ENCODE measurements at regions not wholly inside any gene's neighbourhood (a gene's known extent, or its start where the extent isn't known, plus 50 kb on each side); places are given as distances from the start of the nearest gene placed in this dataset.
"Not testable (repeated sequence)": the region's sequence is repeated elsewhere in the genome, so short reads cannot be mapped to it uniquely, and the experiment has no call there.

DNA sequence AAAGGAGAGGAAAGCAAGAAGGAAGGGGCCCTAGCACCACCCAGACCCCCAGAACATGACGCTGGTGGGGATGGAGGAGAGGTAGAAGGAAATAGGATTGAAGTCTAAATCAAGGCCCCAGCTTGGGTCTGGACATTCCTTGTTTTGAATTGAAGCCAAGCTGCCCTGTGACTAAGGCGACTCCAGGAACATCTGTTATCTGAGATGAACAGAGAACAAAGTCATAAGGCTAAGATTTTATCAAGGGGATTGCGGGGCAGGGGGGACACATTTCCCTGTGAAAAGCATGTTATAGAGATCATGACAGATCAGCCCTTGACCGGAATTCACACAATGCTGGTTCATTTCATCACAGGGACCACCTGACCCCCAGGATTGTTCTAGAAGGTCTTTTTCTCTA is 80.6 kb upstream of the ADGRL1 start:
- DNase-seq (ENCODE audit: extremely low spot score, insufficient read length, low read depth); FAIRE-seq: not testable (repeated sequence)

DNA sequence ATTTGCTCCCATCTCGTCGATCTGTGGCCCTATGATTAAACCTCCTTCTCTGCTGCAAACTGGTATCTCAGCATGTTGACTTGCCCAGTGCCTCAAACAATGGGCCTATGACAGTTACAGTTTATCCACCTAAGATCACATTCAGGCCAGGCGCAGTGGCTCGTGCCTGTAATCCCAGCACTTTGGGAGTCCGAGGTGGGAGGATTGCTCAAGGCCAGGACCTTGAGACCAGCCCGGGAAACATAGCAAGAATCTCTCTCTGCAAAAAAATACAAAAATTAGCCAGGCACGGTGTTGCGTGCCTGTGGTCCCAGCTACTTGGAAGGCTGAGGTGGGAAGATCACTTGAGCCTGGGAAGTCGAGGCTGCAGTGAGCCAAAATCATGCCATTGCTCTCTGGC is 79.8 kb upstream of the ADGRL1 start:
- not testable (repeated sequence) for DNase-seq (ENCODE audit: extremely low spot score, insufficient read length, low read depth); FAIRE-seq

DNA sequence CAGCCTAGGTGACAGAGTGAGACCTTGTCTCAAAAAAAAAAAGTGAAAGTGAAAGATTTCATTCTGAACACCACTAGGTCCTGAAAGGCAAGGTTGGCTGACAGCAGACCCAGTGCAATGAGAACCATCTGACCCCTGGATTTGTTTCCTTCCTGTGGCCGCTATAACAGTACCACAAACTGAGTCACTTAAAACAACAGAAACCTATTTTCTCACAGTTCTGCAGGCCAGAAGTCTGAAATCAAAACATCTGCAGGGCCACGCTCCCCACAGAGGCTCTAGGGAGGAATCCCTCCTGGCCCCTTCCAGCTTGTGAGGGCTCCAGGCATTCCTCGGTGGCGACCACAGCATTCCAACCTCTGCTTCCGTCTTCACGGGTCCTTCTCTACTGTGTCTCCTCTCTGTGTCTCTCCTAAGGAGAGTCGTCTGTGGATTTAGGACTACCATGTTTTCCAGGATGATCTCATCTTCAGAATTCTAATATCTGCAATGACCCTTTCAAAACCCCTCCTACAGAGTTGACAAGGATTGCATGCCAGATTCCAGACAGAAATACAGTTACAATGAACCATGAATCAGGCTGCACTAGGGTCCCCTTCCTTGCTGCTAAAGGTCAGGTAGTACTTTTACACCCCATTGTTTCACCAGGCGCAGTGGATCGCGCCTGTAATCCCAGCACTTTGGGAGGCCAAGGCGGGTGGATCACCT is 78.0 kb upstream of the ADGRL1 start:
- DNase-seq (ENCODE audit: extremely low spot score, insufficient read length, low read depth): not testable (repeated sequence)
- FAIRE-seq: peak; percentile 65

DNA sequence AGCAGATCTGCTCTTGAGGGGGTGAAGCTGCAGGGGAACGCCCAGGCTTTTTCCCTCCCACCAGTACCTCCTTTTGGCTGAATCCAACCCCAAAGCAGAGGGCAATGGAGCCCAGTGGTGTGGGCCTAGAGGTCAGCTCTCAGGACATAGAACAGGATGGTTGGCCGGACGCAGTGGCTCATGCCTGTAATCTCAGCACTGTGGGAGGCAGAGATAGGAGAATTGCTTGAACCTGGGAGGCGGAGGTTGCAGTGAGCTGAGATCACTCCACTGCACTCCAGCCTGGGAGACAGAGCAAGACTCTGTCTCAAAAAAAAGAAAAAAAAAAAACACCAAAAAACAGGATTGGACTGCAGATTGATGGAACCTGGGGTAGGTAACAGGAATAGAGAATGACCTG is 73.3 kb upstream of the ADGRL1 start:
- not testable (repeated sequence) for DNase-seq (ENCODE audit: extremely low spot score, insufficient read length, low read depth); FAIRE-seq

DNA sequence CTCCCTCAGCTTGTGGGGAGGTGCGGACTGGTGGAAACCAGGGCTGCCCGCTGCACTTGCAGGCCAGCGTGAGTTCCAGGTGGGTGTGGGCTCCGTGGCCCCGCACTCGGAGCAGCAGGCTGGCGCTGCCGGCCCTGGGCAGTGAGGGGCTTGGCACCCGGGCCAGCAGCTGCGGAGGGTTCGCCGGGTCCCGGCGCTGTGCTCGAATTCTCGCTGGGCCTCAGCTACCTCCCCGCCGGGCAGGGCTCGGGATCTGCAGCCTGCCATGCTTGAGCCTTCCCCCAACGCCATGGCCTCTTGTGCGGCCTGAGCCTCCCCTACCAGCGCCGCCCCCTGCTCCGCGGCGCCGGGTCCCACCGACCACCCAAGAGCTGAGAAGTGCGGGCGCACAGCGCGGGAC is 71.6 kb upstream of the ADGRL1 start:
- FAIRE-seq (no peak), DNase-seq (ENCODE audit: extremely low spot score, insufficient read length, low read depth) (no peak)

DNA sequence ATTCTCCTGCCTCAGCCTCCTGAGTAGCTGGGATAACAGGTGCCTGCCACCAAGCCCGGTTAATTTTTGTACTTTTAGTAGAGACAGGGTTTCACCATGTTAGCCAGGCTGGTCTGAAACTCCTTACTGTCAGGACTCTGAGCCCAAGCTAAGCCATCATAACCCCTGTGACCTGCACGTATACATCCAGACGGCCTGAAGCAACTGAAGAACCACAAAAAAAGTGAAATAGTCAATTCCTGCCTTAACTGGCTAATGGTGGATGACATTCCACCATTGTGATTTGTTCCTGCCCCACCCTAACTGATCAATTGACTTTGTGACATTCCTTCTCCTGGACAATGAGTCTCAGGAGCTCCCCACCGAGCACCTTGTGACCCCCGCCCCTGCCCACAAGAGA is 69.9 kb upstream of the ADGRL1 start:
- DNase-seq (ENCODE audit: extremely low spot score, insufficient read length, low read depth); FAIRE-seq: not testable (repeated sequence)

DNA sequence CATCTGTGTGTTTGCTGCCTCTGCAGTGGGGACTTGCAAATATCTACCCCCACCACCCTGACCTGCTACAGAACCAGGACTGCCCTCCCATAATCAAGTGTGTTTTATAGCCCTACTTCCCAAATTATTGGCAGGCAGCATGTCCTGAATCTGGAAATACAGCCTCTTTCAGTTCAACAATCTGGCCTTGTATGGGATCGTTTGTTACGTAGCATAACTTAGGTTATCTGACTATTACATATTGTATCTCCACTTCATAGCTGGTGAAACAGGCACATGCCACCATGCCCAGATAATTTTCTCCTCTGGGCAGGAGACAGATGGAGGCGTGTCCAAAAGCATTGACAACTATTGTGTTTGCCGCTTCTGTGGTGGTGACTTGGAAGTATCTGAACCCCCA is 66.7 kb upstream of the ADGRL1 start:
- no peak for FAIRE-seq

DNA sequence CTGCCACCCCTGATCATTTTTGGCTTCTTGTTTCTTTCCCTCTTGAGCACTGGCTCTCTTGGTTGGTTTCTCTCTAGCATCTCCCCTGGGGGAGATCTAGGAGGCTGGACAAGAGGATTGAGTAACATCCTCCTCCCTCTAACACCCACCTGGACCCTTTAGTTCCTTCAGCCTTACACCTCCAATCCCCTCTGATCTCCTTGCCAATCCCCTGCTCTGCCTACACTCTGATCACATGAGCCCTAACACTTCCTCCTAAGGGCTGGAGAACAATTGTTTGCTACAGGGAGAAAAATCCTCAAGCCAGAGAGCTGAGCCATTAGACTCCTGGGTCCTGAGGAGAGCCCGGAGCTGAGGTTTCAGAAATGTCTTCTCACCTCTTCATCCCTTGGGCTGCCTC is 65.9 kb upstream of the ADGRL1 start:
- DNase-seq (ENCODE audit: extremely low spot score, insufficient read length, low read depth): no peak
- FAIRE-seq: no peak

More for the DNA sequence above, 66.7 kb upstream of the ADGRL1 start:
- no peak for DNase-seq (ENCODE audit: extremely low spot score, insufficient read length, low read depth)

DNA sequence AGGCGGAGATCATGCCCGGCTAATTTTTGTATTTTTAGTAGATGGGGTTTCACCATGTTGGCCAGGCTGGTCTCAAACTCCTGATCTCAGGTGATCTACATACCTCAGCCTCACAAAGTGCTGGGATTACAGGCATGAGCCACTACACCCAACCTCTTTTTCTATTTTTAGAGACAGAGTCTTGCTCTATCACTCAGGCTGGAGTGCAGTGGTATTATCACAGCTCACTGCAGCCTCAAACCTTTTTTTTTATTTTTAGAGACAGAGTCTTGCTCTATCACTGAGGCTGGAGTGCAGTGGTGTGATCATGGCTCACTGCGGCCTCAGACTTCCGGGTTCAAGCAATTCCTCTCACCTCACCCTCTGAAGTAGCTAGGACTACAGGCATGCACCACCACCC is 64.6 kb upstream of the ADGRL1 start:
- FAIRE-seq; DNase-seq (ENCODE audit: extremely low spot score, insufficient read length, low read depth): not testable (repeated sequence)

DNA sequence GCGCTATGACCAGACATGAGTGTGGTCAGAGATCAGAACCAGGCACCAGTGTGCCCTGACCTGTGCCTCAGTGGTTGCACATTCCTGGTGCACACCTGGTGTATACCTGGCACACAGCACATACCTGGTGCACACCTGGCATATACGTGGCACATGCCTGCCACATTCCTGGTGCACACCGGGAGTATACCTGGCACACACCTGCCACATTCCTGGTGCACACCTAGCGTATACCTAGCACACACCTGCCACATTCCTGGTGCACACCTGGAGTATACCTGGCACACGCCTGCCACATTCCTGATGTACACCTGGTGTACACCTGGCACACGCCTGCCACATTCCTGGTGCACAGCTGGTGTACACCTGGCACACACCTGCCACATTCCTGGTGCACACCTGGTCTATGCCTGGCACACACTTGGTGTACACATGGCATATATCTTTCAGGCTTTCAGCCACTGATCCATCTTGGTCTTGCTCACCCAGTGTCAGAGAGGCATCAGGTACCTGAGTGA is 61.3 kb upstream of the ADGRL1 start:
- FAIRE-seq: no peak
- DNase-seq (ENCODE audit: extremely low spot score, insufficient read length, low read depth): no peak

DNA sequence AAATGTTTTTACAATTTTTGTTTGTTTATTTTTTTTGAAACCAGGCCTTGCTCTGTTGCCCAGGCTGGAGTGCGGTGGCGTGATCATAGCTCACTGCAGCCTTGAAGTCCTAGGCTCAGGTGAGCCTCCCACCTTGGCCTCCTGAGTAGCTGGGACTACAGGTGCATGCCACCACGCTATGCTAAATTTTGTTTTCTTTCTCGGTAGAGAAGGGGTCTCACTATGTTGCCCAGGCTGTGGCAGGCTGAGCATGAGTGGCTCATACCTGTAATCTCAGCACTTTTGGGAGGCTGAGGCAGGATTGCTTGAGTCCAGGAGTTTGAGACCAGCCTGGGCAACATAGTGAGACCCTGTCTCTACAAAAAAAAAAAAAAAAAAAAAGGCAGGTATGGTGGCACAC is 60.2 kb upstream of the ADGRL1 start:
- FAIRE-seq: not testable (repeated sequence)

DNA sequence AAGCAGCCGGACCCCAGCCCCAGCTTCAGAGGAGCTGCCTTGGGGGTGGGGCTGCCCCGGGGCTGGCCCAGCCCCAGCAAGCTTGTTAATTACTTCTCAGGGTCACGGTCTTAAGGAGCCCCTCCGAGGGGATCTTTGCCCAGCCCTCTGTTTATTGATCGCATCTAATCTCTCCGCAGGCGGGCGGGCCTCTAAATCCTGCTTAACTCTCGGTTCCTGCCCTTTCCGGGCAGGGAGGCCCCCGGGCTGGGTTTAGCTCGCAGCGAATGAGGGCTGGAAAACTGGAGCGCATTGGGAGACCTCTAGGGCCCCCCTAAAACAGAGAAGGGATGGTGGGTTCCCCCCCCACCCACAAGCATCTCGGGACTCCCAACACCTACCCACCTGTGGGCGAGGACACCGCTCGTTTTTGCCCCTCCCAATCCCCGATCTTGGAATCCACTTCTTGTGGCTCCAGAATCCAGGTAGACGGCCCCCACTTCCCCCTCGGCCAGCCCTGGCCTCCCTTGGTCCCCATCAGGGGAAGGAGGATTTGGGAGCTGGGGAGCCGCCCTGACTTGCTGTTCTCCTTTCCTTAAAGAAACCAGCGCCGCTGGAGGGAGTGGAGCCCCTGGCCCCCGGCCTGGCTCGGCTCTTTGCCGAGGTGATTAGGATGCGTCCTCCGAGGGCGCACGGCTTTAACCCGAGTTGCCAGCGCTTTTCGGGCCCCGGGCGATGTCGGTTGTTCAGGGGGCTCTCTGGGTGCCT is 59.5 kb upstream of the ADGRL1 start:
- FAIRE-seq: no peak
- DNase-seq (ENCODE audit: extremely low spot score, insufficient read length, low read depth): no peak

More for the DNA sequence above, 60.2 kb upstream of the ADGRL1 start:
- DNase-seq (ENCODE audit: extremely low spot score, insufficient read length, low read depth): not testable (repeated sequence)

DNA sequence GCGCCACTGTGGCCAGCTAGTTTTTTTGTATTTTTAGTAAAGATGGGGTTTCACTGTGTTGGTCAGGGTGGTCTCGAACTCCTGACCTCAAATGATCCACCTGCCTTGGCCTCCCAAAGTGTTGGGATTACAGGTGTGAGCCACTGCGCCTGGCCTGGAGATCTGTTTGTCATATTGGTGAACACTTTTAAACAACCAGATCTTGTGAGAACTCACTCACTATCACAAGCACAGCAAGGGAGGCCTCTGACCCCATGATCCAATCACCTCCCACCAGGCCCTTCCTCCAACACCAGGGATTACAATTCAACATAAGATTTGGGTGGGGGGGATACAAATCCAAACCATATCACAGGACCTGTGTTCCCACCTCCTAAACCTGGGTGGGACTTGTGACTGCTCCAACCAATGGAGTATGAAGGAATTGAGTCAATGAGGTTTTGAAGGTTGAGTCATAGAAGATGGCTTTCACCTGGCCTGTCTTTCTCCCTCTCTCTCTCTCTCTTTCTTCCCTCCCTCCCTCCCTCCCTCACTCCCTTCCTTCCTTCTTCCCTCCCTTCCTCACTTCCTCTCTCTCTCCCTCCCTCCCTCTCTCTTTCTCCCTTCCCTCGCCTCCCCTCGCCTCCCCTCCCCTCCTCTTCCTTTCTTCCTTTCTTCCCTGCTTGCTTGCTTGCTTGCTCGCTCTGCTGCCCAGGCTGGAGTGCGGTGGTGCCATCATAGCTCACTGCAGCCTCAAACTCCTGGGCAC is 50.1 kb upstream of the ADGRL1 start:
- FAIRE-seq; DNase-seq (ENCODE audit: extremely low spot score, insufficient read length, low read depth): not testable (repeated sequence)

Measured in GM18507 (cell line).